Activated B cell treated with CpG ODN at 0.5 μM for 24 hours (primary cell): ENCODE measurements at regions not wholly inside any gene's neighbourhood (a gene's known extent, or its start where the extent isn't known, plus 50 kb on each side); places are given as distances from the start of the nearest gene placed in this dataset.
A peak's percentile ranks its signal among the peaks of the same experiment; 100 is the strongest.
"Not testable (repeated sequence)": the region's sequence is repeated elsewhere in the genome, so short reads cannot be mapped to it uniquely, and the experiment has no call there.

ENCODE experiments used
- ATAC-seq: fragments of 200-7000 bp; cut with Tn5 transposase; one replicate; pipeline ENCODE4 v1.10.0; 2021; ENCODE audit warnings: low read depth, mild to moderate bottlenecking, moderate library complexity
- CTCF ChIA-PET: fragments of 350-600 bp; sonication (Branson Sonifier 250); formaldehyde crosslinking; loops from one replicate; lab custom pipeline; 2021; ENCODE audit warnings: antibody characterized with exemption; lab: Charles Lee
- POLR2A ChIA-PET: fragments of 350-600 bp; sonication (Branson Sonifier 250); formaldehyde crosslinking; loops from one replicate; lab custom pipeline; 2021; ENCODE audit warnings: antibody characterized with exemption; lab: Charles Lee
- DNase-seq: peaks from one replicate; pipeline ENCODE4 v3.0.0; 2022
- H3K27ac Mint-ChIP-seq: one replicate; pipeline ENCODE4 v1.8.0; 2020; ENCODE audit warnings: mixed read lengths
- H3K27me3 Mint-ChIP-seq: one replicate; pipeline ENCODE4 v1.8.0; 2021; ENCODE audit warnings: mixed read lengths
- H3K36me3 Mint-ChIP-seq: one replicate; pipeline ENCODE4 v1.8.0; 2021; ENCODE audit warnings: low read depth, mixed read lengths
- H3K4me1 Mint-ChIP-seq: one replicate; pipeline ENCODE4 v1.8.0; 2021; ENCODE audit warnings: mixed read lengths
- H3K4me3 Mint-ChIP-seq: one replicate; pipeline ENCODE4 v1.8.0; 2020; ENCODE audit warnings: mild to moderate bottlenecking, mixed read lengths
- H3K9me3 Mint-ChIP-seq: one replicate; pipeline ENCODE4 v1.8.0; 2020; ENCODE audit warnings: mixed read lengths
- CTCF ChIP-seq: fragments of 200-600 bp; IDR thresholded peaks from one replicate; pipeline ENCODE4 v1.8.0; 2022; ENCODE audit warnings: antibody characterized with exemption, mild to moderate bottlenecking
- intact Hi-C: fragments of 100-400 bp; cut with micrococcal nuclease; formaldehyde crosslinking; loops from one replicate; pipeline ENCODE4 v1.15.1; 2024

- peaks cover 35% of the 10 kb centered on the region for H3K36me3 Mint-ChIP-seq
- no peaks in the 10 kb centered on the region for H3K9me3 Mint-ChIP-seq
- DNase-seq, result no peak
- peak overlapping the region; percentile 60 for H3K4me3 Mint-ChIP-seq
- ChIA-PET POLR2A (interaction anchor here (0.6 to 3.3 kb wide), 17 partner anchors 14 to 346 kb away, joined by 3 to 20 read pairs (median 5); no protein-coding TSS in a partner anchor), CTCF (interaction anchor here (0.7 to 6.2 kb wide), 53 partner anchors 8 to 384 kb away, joined by 3 to 128 read pairs (median 6); no protein-coding TSS in a partner anchor)
- H3K4me1 Mint-ChIP-seq, result peaks cover 56% of the 10 kb centered on the region
- peak; percentile 61 for TF ChIP-seq CTCF
- no peaks in the 10 kb centered on the region for H3K27me3 Mint-ChIP-seq
- intact Hi-C loops, result loop anchor here (1.0 kb wide), 5 partner anchors 9 to 165 kb away; no protein-coding TSS in a partner anchor
- peak; percentile 75 for ATAC-seq
- H3K27ac Mint-ChIP-seq, result peak overlapping the region; percentile 81
These were observed 287.2 kb upstream of the MKLN1 start for GRCh38 chr7:131040467-131040932.

- peaks cover 39% of the 10 kb centered on the region for H3K36me3 Mint-ChIP-seq
- intact Hi-C loops, ATAC-seq, H3K27me3 Mint-ChIP-seq, DNase-seq, H3K9me3 Mint-ChIP-seq, H3K4me3 Mint-ChIP-seq: not testable (repeated sequence)
- H3K27ac Mint-ChIP-seq, result peak overlapping the region; percentile 81
- ChIA-PET POLR2A (interaction anchor here (0.6 to 3.3 kb wide), 14 partner anchors 15 to 346 kb away, joined by 3 to 20 read pairs (median 5); no protein-coding TSS in a partner anchor), CTCF (interaction anchor here (0.8 to 6.2 kb wide), 33 partner anchors 11 to 261 kb away, joined by 3 to 128 read pairs (median 6); no protein-coding TSS in a partner anchor)
- H3K4me1 Mint-ChIP-seq, result peaks cover 52% of the 10 kb centered on the region
These were observed 286.5 kb upstream of the MKLN1 start for GRCh38 chr7:131041012-131041695.

GRCh38 chr7:131042269-131043160 is 285.2 kb upstream of the MKLN1 start:
- no peak overlapping the region for H3K4me3 Mint-ChIP-seq

GRCh38 chr7:131045526-131045925 is 282.1 kb upstream of the MKLN1 start:
- no peak for DNase-seq
- ChIA-PET CTCF (interaction anchor here (0.8 kb wide), 1 partner anchor 63 kb away, joined by 3 read pairs; no protein-coding TSS in a partner anchor), POLR2A (interaction anchor here (1.1 kb wide), 1 partner anchor 12 kb away, joined by 3 read pairs; no protein-coding TSS in a partner anchor)
- H3K4me1 Mint-ChIP-seq, result peaks cover 58% of the 10 kb centered on the region
- no peak overlapping the region for H3K4me3 Mint-ChIP-seq
- H3K27me3 Mint-ChIP-seq, result no peaks in the 10 kb centered on the region
- peak overlapping the region; percentile 37 for H3K27ac Mint-ChIP-seq
- no peak for TF ChIP-seq CTCF
- intact Hi-C loops, result no loop called here
- ATAC-seq, result no peak
- no peaks in the 10 kb centered on the region for H3K9me3 Mint-ChIP-seq
- peaks cover 67% of the 10 kb centered on the region for H3K36me3 Mint-ChIP-seq

More at GRCh38 chr7:131042269-131043160, 285.2 kb upstream of the MKLN1 start:
- intact Hi-C loops, result no loop called here
- Mint-ChIP-seq H3K27ac (peak overlapping the region; percentile 46), H3K4me1 (peaks cover 55% of the 10 kb centered on the region), H3K9me3 (no peaks in the 10 kb centered on the region), H3K36me3 (peaks cover 52% of the 10 kb centered on the region), H3K27me3 (no peaks in the 10 kb centered on the region)
- CTCF ChIA-PET, result interaction anchor here (0.5 to 5.9 kb wide), 4 partner anchors 16 to 146 kb away, joined by 3 to 111 read pairs (median 9); no protein-coding TSS in a partner anchor
- ATAC-seq (no peak), DNase-seq (no peak)
- POLR2A ChIA-PET, result interaction anchor here (0.5 to 1.0 kb wide), 3 partner anchors 30 to 158 kb away, joined by 3 to 5 read pairs (median 4); no protein-coding TSS in a partner anchor
- no peak for TF ChIP-seq CTCF

DNA sequence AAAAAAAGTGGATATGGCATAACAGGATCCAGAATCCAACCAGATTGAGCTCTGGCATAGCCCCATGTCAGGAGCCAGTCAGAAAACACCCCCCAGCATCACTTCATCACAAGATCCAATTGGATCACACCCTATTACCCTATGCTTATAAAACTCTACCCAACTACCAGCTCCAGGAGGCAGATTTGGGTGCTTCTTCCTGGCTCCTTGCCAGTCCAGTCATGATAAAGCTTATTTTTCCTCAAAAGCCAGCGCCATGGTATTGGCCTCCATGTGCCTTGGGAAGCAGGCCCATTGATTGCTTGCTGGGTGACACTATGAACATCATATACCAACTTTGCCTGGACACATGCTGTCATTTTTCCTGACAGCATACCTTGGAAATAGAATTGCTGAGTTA is 281.4 kb upstream of the MKLN1 start:
- Mint-ChIP-seq H3K4me1 (peaks cover 57% of the 10 kb centered on the region), H3K27ac (peak overlapping the region; percentile 47), H3K27me3 (no peaks in the 10 kb centered on the region), H3K36me3 (peaks cover 66% of the 10 kb centered on the region), H3K4me3 (no peak overlapping the region), H3K9me3 (no peaks in the 10 kb centered on the region)
- ATAC-seq (no peak), DNase-seq (no peak)
- no peak for TF ChIP-seq CTCF
- ChIA-PET POLR2A (interaction anchor here (0.6 to 1.1 kb wide), 2 partner anchors 11 to 276 kb away, joined by 3 to 4 read pairs; no protein-coding TSS in a partner anchor), CTCF (interaction anchor here (1.7 to 2.4 kb wide), 2 partner anchors 64 to 150 kb away, joined by 5 to 10 read pairs; no protein-coding TSS in a partner anchor)
- intact Hi-C loops, result no loop called here
